ENCODE measurements at regions not wholly inside any gene's neighbourhood (a gene's known extent, or its start where the extent isn't known, plus 50 kb on each side); places are given as distances from the start of the nearest gene placed in this dataset.

DNA sequence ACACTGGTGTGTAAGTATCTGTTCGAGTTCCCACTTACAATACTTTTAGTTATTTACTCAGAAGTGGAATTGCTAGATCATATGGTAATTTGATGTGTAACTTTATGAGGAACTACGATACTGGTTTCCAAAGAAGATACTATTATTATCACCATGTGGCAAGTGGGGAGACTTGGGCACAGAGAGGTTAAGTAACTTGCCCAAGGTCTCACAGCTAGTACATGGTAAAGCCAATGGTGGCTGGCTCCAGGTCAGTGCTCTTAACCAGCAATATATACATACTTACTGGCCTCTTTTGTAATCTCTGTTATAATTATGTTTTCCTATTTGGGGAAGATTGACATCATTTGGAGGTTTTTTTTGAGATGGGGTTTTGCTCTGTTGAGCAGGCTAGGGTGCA, 138.9 kb upstream of the HNRNPU start:
- FAIRE-seq (no peak), DNase-seq (ENCODE audit: low read depth, low spot score) (no peak)
- BruUV-seq (replicated peaks): no TSS peak
- H3K27ac ChIP-seq (ENCODE audit: insufficient read depth, low read depth, low read length): no peak overlapping the region
- no peak overlapping the region for H2AFZ ChIP-seq (ENCODE audit: low read depth, low read length)
- TF ChIP-seq, protein P1, sequence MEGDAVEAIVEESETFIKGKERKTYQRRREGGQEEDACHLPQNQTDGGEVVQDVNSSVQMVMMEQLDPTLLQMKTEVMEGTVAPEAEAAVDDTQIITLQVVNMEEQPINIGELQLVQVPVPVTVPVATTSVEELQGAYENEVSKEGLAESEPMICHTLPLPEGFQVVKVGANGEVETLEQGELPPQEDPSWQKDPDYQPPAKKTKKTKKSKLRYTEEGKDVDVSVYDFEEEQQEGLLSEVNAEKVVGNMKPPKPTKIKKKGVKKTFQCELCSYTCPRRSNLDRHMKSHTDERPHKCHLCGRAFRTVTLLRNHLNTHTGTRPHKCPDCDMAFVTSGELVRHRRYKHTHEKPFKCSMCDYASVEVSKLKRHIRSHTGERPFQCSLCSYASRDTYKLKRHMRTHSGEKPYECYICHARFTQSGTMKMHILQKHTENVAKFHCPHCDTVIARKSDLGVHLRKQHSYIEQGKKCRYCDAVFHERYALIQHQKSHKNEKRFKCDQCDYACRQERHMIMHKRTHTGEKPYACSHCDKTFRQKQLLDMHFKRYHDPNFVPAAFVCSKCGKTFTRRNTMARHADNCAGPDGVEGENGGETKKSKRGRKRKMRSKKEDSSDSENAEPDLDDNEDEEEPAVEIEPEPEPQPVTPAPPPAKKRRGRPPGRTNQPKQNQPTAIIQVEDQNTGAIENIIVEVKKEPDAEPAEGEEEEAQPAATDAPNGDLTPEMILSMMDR (IDR thresholded peaks at IDR 0.05; ENCODE audit: extremely low read depth in 1 of 2, insufficient read depth in 1 of 2, low read depth in 1 of 2, low read length in 2 of 2): no peak
- no peak for TF ChIP-seq POLR2AphosphoS5 (IDR thresholded peaks at IDR 0.05; ENCODE audit: insufficient read depth, low read depth, low read length)
- no peak for TF ChIP-seq GATA2 (IDR thresholded peaks at IDR 0.05; ENCODE audit: insufficient read depth, insufficient read length, low read depth, low read length)
- TF ChIP-seq MYC (IDR thresholded peaks at IDR 0.05; ENCODE audit: low read depth, low read length): no peak
- TF ChIP-seq, protein P2, sequence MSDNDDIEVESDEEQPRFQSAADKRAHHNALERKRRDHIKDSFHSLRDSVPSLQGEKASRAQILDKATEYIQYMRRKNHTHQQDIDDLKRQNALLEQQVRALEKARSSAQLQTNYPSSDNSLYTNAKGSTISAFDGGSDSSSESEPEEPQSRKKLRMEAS (IDR thresholded peaks at IDR 0.05; ENCODE audit: insufficient read depth, insufficient read length): no peak
- TF ChIP-seq FOS (IDR thresholded peaks at IDR 0.05; ENCODE audit: borderline replicate concordance, insufficient read depth, low read length): no peak
- no peak overlapping the region for H3K9ac ChIP-seq (replicated peaks; ENCODE audit: extremely low read depth, insufficient read depth, low read length)
- ChIA-PET CTCF (no interaction called here), POLR2A (no interaction called here)
- H3K27me3 ChIP-seq (ENCODE audit: control insufficient read depth in 2 of 2, insufficient read depth in 2 of 2, low read length in 2 of 2): no peaks in the 10 kb centered on the region
- no peaks in the 10 kb centered on the region for H3K9me1 ChIP-seq (replicated peaks; ENCODE audit: control insufficient read depth, extremely low read depth, insufficient read depth, low read length)
- H3K9me3 ChIP-seq (replicated peaks; ENCODE audit: control insufficient read depth, insufficient read depth, low read length): no peaks in the 10 kb centered on the region
- no peak overlapping the region for H3K4me3 ChIP-seq (replicated peaks in 1 of 3; ENCODE audit: insufficient read depth in 1 of 3, low read depth in 1 of 3, low read length in 3 of 3)
- intact Hi-C loops (cut with micrococcal nuclease): no loop called here
- dilution Hi-C loops (cut with MboI; ENCODE audit: extremely low pct_ligation_motif_present, low sequenced_read_pairs): no loop called here
- no peak overlapping the region for H3K4me2 ChIP-seq (ENCODE audit: insufficient read depth, low read length)
- H3K36me3 ChIP-seq (ENCODE audit: control insufficient read depth in 2 of 2, extremely low read depth in 1 of 2, insufficient read depth in 2 of 2, low read length in 2 of 2): no peaks in the 10 kb centered on the region
- H3K79me2 ChIP-seq (ENCODE audit: control insufficient read depth, insufficient read depth, low read length): no peaks in the 10 kb centered on the region
- H3K4me1 ChIP-seq (ENCODE audit: control insufficient read depth, extremely low read depth, insufficient read depth, low read length): no peaks in the 10 kb centered on the region
- H4K20me1 ChIP-seq (replicated peaks; ENCODE audit: control insufficient read depth, extremely low read depth, insufficient read depth, low read length): no peaks in the 10 kb centered on the region

DNA sequence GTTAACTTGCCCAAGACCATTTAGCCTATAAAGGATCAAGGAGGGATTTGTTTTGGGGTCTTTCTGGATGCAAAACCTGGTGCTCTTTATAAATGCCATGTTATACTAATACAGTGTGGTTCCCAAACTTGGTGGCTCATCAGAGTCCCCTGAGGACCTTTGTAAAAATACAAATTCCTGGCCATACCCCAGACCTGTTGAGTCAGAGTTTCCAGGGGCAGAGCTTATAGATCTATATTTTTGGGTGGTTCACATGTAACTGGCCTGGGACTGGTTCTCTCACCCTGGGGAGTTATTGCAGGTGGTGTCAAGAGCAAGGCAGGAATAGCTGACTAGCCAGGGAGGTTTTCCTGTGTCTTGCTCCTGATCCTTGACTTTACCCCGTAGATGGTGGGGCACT, 136.9 kb upstream of the HNRNPU start:
- Histone ChIP-seq H3K79me2 (ENCODE audit: control insufficient read depth, insufficient read depth, low read length) (no peaks in the 10 kb centered on the region), H3K4me2 (ENCODE audit: insufficient read depth, low read length) (no peak overlapping the region), H3K9me1 (replicated peaks; ENCODE audit: control insufficient read depth, extremely low read depth, insufficient read depth, low read length) (no peaks in the 10 kb centered on the region), H3K9me3 (replicated peaks; ENCODE audit: control insufficient read depth, insufficient read depth, low read length) (no peaks in the 10 kb centered on the region), H3K27me3 (ENCODE audit: control insufficient read depth in 2 of 2, insufficient read depth in 2 of 2, low read length in 2 of 2) (no peaks in the 10 kb centered on the region), H3K4me3 (replicated peaks in 1 of 3; ENCODE audit: insufficient read depth in 1 of 3, low read depth in 1 of 3, low read length in 3 of 3) (no peak overlapping the region), H2AFZ (ENCODE audit: low read depth, low read length) (no peak overlapping the region), H3K4me1 (ENCODE audit: control insufficient read depth, extremely low read depth, insufficient read depth, low read length) (no peaks in the 10 kb centered on the region), H3K27ac (ENCODE audit: insufficient read depth, low read depth, low read length) (no peak overlapping the region), H3K9ac (replicated peaks; ENCODE audit: extremely low read depth, insufficient read depth, low read length) (no peak overlapping the region), H4K20me1 (replicated peaks; ENCODE audit: control insufficient read depth, extremely low read depth, insufficient read depth, low read length) (no peaks in the 10 kb centered on the region), H3K36me3 (ENCODE audit: control insufficient read depth in 2 of 2, extremely low read depth in 1 of 2, insufficient read depth in 2 of 2, low read length in 2 of 2) (no peaks in the 10 kb centered on the region)
- no TSS peak for BruUV-seq (replicated peaks)
- TF ChIP-seq POLR2A (IDR thresholded peaks at IDR 0.05; ENCODE audit: low read depth, low read length) (no peak), JUN (IDR thresholded peaks at IDR 0.05; ENCODE audit: borderline replicate concordance, insufficient read depth, insufficient read length, low read depth) (no peak), EZH2 (IDR thresholded peaks at IDR 0.05; ENCODE audit: borderline replicate concordance, low read depth, low read length, severe bottlenecking) (no peak), GATA2 (IDR thresholded peaks at IDR 0.05; ENCODE audit: insufficient read depth, insufficient read length, low read depth, low read length) (no peak), MYC (IDR thresholded peaks at IDR 0.05; ENCODE audit: low read depth, low read length) (no peak), POLR2AphosphoS5 (IDR thresholded peaks at IDR 0.05; ENCODE audit: insufficient read depth, low read depth, low read length) (no peak), FOS (IDR thresholded peaks at IDR 0.05; ENCODE audit: borderline replicate concordance, insufficient read depth, low read length) (no peak)
- TF ChIP-seq, protein P2 (IDR thresholded peaks at IDR 0.05; ENCODE audit: insufficient read depth, insufficient read length): no peak
- TF ChIP-seq, protein P1 (IDR thresholded peaks at IDR 0.05; ENCODE audit: extremely low read depth in 1 of 2, insufficient read depth in 1 of 2, low read depth in 1 of 2, low read length in 2 of 2): no peak
- intact Hi-C loops (cut with micrococcal nuclease) (no loop called here), dilution Hi-C loops (cut with MboI; ENCODE audit: extremely low pct_ligation_motif_present, low sequenced_read_pairs) (no loop called here)
- DNase-seq (ENCODE audit: low read depth, low spot score) (no peak), FAIRE-seq (no peak)
- POLR2A ChIA-PET: no interaction called here
- CTCF ChIA-PET: interaction anchor here (1.0 kb wide), 1 partner anchor 12 kb away, joined by 3 read pairs; no protein-coding TSS in a partner anchor
